Tibial artery (tissue), 4 donors: ENCODE measurements at regions not wholly inside any gene's neighbourhood (a gene's known extent, or its start where the extent isn't known, plus 50 kb on each side); places are given as distances from the start of the nearest gene placed in this dataset.

Experiments used
- DNase-seq, 2 donors: peaks; one replicate each; pipeline ENCODE4 v3.0.0-alpha.2; 2019
- H3K27ac ChIP-seq, 2 donors: fragments of 200-600 bp; sonication (generic) in 1 of 2; 1 replicate in 1 of 2; 2 replicates in 1 of 2; pipeline ENCODE4 v1.5.1; 2018 to 2019; ENCODE audit warnings: mild to moderate bottlenecking in 1 of 2
- H3K27me3 ChIP-seq, 2 donors: fragments of 200-600 bp; sonication (generic) in 1 of 2; one replicate each; pipeline versions ENCODE4 v1.5.1 to v1.6.0; 2016 to 2019
- H3K36me3 ChIP-seq, 3 donors: fragments of 200-600 bp; sonication (generic) in 2 of 3; one replicate each; pipeline ENCODE4 v1.5.1; 2016 to 2019; ENCODE audit warnings: mild to moderate bottlenecking in 2 of 3
- H3K4me1 ChIP-seq, 4 donors: fragments of 200-600 bp; sonication (generic) in 2 of 4; 1 replicate in 3 of 4; 2 replicates in 1 of 4; pipeline ENCODE4 v1.5.1; 2016 to 2019
- H3K4me3 ChIP-seq, 2 donors: fragments of 200-600 bp; sonication (generic) in 1 of 2; 1 replicate in 1 of 2; 2 replicates in 1 of 2; pipeline ENCODE4 v1.5.1; 2018 to 2019; ENCODE audit warnings: mild to moderate bottlenecking in 2 of 2
- H3K9me3 ChIP-seq, 3 donors: fragments of 200-600 bp; sonication (generic) in 1 of 3; one replicate each; pipeline ENCODE4 v1.5.1; 2016 to 2019
- intact Hi-C: fragments of 100-400 bp; cut with DNase I; formaldehyde crosslinking; loops from one replicate; pipeline ENCODE4 v1.15.0; 2023; ENCODE audit warnings: low total_unique reads
- TF ChIP-seq, protein P1 (sequence below), 2 experiments: fragments of 200-600 bp in 1 of 2; fragments of 450-650 bp in 1 of 2; IDR thresholded peaks; one replicate each; pipeline ENCODE4 v1.5.1; 2017 to 2019; ENCODE audit warnings: antibody characterized with exemption in 2 of 2, mild to moderate bottlenecking in 1 of 2, moderate library complexity in 1 of 2

DNA sequence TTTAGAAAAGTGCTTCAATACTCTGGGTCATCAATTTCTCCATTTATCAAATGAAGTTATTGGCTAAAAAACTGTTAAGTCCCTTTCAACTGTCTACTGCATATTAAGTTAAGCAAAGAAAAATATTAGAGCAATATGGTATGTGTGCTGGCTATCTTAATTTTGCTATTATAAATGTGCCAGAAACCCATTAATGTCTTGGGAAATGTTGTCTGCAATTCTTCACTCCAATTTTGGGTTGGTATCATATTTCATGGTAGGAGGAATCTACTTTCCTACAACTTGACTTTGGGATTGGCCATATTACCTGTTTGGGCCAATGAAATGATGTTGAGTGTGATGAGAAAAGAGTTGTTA is 1063.9 kb downstream of the PLA2G4A start:
- H3K27me3 ChIP-seq = no peaks in the 10 kb centered on the region
- H3K36me3 ChIP-seq = no peaks in the 10 kb centered on the region
- H3K4me1 ChIP-seq = no peaks in the 10 kb centered on the region
- TF ChIP-seq, protein P1, sequence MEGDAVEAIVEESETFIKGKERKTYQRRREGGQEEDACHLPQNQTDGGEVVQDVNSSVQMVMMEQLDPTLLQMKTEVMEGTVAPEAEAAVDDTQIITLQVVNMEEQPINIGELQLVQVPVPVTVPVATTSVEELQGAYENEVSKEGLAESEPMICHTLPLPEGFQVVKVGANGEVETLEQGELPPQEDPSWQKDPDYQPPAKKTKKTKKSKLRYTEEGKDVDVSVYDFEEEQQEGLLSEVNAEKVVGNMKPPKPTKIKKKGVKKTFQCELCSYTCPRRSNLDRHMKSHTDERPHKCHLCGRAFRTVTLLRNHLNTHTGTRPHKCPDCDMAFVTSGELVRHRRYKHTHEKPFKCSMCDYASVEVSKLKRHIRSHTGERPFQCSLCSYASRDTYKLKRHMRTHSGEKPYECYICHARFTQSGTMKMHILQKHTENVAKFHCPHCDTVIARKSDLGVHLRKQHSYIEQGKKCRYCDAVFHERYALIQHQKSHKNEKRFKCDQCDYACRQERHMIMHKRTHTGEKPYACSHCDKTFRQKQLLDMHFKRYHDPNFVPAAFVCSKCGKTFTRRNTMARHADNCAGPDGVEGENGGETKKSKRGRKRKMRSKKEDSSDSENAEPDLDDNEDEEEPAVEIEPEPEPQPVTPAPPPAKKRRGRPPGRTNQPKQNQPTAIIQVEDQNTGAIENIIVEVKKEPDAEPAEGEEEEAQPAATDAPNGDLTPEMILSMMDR (IDR thresholded peaks at IDR 0.05) = no peak
- no peak for DNase-seq
- intact Hi-C loops = no loop called here
- no peak overlapping the region for H3K4me3 ChIP-seq
- H3K9me3 ChIP-seq = no peaks in the 10 kb centered on the region
- no peak overlapping the region for H3K27ac ChIP-seq

DNA sequence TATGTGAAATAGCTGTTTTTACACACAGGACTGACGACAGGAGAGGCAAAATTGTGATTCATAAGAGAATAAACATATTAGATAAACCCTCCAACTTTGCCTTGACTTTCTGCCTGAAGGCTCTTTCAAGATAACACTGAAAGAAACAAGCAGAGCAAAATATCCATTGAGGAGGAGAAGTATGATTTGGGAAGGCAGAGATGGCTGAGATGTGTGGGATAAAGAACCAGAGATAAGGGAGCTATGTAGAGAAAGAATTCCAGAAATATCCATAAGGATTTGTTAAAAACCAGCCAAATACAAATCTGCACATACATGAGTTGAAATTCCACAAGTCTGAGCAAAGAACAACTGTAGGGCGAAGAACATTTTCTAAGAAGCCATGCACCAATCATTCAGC is 1064.7 kb downstream of the PLA2G4A start:
- H3K27ac ChIP-seq = no peak overlapping the region
- no peaks in the 10 kb centered on the region for H3K27me3 ChIP-seq
- TF ChIP-seq, protein P1 (IDR thresholded peaks at IDR 0.05) = no peak
- H3K4me3 ChIP-seq = no peak overlapping the region
- H3K36me3 ChIP-seq = no peaks in the 10 kb centered on the region
- H3K4me1 ChIP-seq = no peaks in the 10 kb centered on the region
- intact Hi-C loops = no loop called here
- H3K9me3 ChIP-seq = no peaks in the 10 kb centered on the region
- no peak for DNase-seq

DNA sequence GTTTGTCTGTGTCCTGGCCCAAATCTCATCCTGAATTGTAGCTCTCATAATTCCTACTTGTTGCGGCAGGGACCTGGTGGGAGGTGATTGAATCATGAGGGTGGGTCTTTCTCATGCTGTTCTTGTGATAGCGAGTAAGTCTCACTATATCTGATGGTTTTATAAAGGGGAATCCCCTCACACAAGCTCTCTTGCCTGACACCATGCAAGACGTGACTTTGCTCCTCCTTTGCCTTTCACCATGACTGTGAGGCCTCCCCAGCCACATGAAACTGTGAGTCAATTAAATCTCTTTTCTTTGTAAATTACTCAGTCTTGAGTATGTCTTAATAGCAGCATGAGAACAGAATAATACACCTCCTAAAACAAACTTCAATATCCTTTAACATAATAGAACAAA is 1065.6 kb downstream of the PLA2G4A start:
- no peaks in the 10 kb centered on the region for H3K9me3 ChIP-seq
- H3K4me1 ChIP-seq = no peaks in the 10 kb centered on the region
- intact Hi-C loops = no loop called here
- H3K36me3 ChIP-seq = no peaks in the 10 kb centered on the region
- no peak overlapping the region for H3K27ac ChIP-seq
- H3K4me3 ChIP-seq = no peak overlapping the region
- DNase-seq = no peak
- TF ChIP-seq, protein P1 (IDR thresholded peaks at IDR 0.05) = no peak
- no peaks in the 10 kb centered on the region for H3K27me3 ChIP-seq

DNA sequence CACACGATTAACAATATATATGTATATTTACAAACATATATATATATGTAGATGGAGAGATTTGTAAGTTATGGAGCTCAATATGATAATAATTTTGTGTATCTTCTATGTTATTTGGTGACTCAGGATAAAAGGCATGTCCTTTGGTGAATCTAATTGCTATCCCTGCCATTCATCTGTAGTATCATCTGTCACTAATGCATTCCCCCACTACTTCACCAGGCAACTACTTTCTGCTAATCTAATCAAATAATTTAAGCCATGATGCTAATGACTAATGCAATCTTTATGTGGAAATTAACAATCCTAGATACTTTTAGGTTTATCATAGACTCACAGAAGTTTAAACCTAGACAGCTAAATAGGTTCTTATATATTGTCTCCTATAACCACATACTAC is 1074.5 kb downstream of the PLA2G4A start:
- no peak for DNase-seq
- no peaks in the 10 kb centered on the region for H3K4me1 ChIP-seq
- H3K4me3 ChIP-seq = no peak overlapping the region
- intact Hi-C loops = no loop called here
- TF ChIP-seq, protein P1 (IDR thresholded peaks at IDR 0.05) = no peak
- H3K27me3 ChIP-seq = no peaks in the 10 kb centered on the region
- no peaks in the 10 kb centered on the region for H3K9me3 ChIP-seq
- no peaks in the 10 kb centered on the region for H3K36me3 ChIP-seq
- H3K27ac ChIP-seq = no peak overlapping the region

DNA sequence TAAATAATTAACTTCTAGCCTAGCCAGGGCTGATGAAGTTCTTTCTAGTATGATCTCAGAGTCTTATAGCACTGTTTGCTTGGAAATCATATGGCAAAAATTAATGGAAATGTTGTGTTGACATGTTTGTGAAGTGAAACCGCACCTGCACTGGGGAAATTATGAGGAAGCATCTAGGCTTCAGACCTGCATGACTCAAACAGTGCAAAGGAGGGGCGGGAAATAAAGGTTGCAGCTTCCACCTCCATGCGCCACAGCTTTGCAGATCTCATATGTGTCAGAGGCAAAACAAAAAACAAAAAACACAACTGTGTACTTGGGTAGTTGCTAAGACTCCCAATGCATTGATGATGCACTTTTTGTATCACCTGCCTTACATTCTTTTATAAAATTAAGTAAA is 1080.6 kb downstream of the PLA2G4A start:
- TF ChIP-seq, protein P1 (IDR thresholded peaks at IDR 0.05) = no peak
- no peaks in the 10 kb centered on the region for H3K4me1 ChIP-seq
- no peaks in the 10 kb centered on the region for H3K27me3 ChIP-seq
- intact Hi-C loops = no loop called here
- no peak for DNase-seq
- H3K4me3 ChIP-seq = no peak overlapping the region
- no peaks in the 10 kb centered on the region for H3K36me3 ChIP-seq
- H3K27ac ChIP-seq = no peak overlapping the region
- no peaks in the 10 kb centered on the region for H3K9me3 ChIP-seq

DNA sequence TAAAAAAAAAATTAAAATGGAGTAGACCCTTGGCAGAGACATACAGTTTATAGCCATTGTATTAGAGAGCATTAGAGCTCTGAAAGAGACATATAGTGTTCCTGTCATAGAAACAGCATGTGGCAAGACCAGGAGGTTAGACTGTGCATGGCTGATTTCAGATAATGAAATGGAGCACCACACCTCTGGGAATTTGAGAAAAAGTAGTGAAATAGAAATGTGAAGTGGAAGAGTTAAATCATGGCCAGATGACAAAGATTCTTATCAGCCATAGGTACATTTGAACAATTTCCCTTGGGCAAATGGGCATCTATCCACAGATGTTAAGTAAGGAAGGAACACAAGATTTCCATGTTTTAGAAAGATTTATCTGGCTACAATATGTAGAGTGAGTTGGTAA is 1083.1 kb downstream of the PLA2G4A start:
- intact Hi-C loops = no loop called here
- H3K36me3 ChIP-seq = no peaks in the 10 kb centered on the region
- no peak overlapping the region for H3K27ac ChIP-seq
- no peaks in the 10 kb centered on the region for H3K4me1 ChIP-seq
- no peak for DNase-seq
- no peaks in the 10 kb centered on the region for H3K27me3 ChIP-seq
- TF ChIP-seq, protein P1 (IDR thresholded peaks at IDR 0.05) = no peak
- no peaks in the 10 kb centered on the region for H3K9me3 ChIP-seq
- no peak overlapping the region for H3K4me3 ChIP-seq
